GM21529 (cell line): ENCODE measurements at regions not wholly inside any gene's neighbourhood (a gene's known extent, or its start where the extent isn't known, plus 50 kb on each side); places are given as distances from the start of the nearest gene placed in this dataset.

Experiments
- ATAC-seq: cut with Tn5 transposase; IDR thresholded peaks from one replicate; pipeline ENCODE4 v1.9.1; 2021; ENCODE audit not compliant: unreplicated experiment

- ATAC-seq: no peak
These were observed 258.1 kb downstream of the KLF6 start for GRCh38 chr10:3526727-3527501.

- no peak for ATAC-seq
These were observed 259.1 kb downstream of the KLF6 start for GRCh38 chr10:3525832-3526449.

- no peak for ATAC-seq
These were observed 260.7 kb downstream of the KLF6 start for GRCh38 chr10:3524086-3524960.

- no peak for ATAC-seq
These were observed 261.5 kb downstream of the KLF6 start for GRCh38 chr10:3523309-3524050.

GRCh38 chr10:3516923-3517255, 268.1 kb downstream of the KLF6 start:
- no peak for ATAC-seq

GRCh38 chr10:3516234-3516922, 268.6 kb downstream of the KLF6 start:
- no peak for ATAC-seq

GRCh38 chr10:3514691-3515090, 270.3 kb downstream of the KLF6 start:
- no peak for ATAC-seq

GRCh38 chr10:3512263-3512662, 272.7 kb downstream of the KLF6 start:
- no peak for ATAC-seq

GRCh38 chr10:3511483-3511882, 273.5 kb downstream of the KLF6 start:
- no peak for ATAC-seq

GRCh38 chr10:3510741-3511140, 274.3 kb downstream of the KLF6 start:
- no peak for ATAC-seq

GRCh38 chr10:3509355-3509754, 275.7 kb downstream of the KLF6 start:
- no peak for ATAC-seq

- ATAC-seq: no peak
These were observed 281.7 kb downstream of the KLF6 start for GRCh38 chr10:3503299-3503698.

GRCh38 chr10:3502673-3503072, 282.3 kb downstream of the KLF6 start:
- no peak for ATAC-seq

GRCh38 chr10:3500408-3500856, 284.6 kb downstream of the KLF6 start:
- ATAC-seq: no peak

GRCh38 chr10:3499120-3499519, 285.9 kb downstream of the KLF6 start:
- ATAC-seq: no peak

GRCh38 chr10:3497581-3497980, 287.4 kb downstream of the KLF6 start:
- no peak for ATAC-seq

- ATAC-seq: no peak
These were observed 288.9 kb downstream of the KLF6 start for GRCh38 chr10:3496138-3496537.

- ATAC-seq: no peak
These were observed 289.7 kb downstream of the KLF6 start for GRCh38 chr10:3495281-3495680.

- no peak for ATAC-seq
These were observed 290.2 kb downstream of the KLF6 start for GRCh38 chr10:3494838-3495230.

- no peak for ATAC-seq
These were observed 290.7 kb downstream of the KLF6 start for GRCh38 chr10:3494131-3494837.
